GM12878 (cell line): ENCODE measurements at regions not wholly inside any gene's neighbourhood (a gene's known extent, or its start where the extent isn't known, plus 50 kb on each side); places are given as distances from the start of the nearest gene placed in this dataset.

Experiments used
- ATAC-seq: fragments of 200-7000 bp; cut with Tn5 transposase; 3 replicates; pipeline ENCODE4 v1.9.1; 2020; ENCODE audit warnings: mild to moderate bottlenecking, moderate library complexity
- BruUV-seq: library from RNA; stranded (reverse); fragments of 400-500 nt; replicated peaks from 2 replicates; lab custom pipeline; 2021; lab: Mats Ljungman, UMichigan
- CTCF ChIA-PET: fragments of 300-600 bp; sonication (Branson Sonifier 250); formaldehyde crosslinking; extraction: SDS; loops from one replicate; lab custom pipeline; 2021; ENCODE audit warnings: inconsistent platforms; lab: Yijun Ruan, JAX
- POLR2A ChIA-PET: fragments of 350-600 bp; formaldehyde crosslinking; extraction: SDS; loops from one replicate; lab custom pipeline; 2021; ENCODE audit warnings: inconsistent platforms; lab: Charles Lee
- RAD21 ChIA-PET: fragments of 300-600 bp; sonication (Branson Sonifier 250); formaldehyde crosslinking; loops from one replicate; lab custom pipeline; 2023; ENCODE audit warnings: antibody characterized with exemption; ENCODE audit not compliant: unreplicated experiment; lab: Charles Lee
- SMC1A ChIA-PET: fragments of 300-600 bp; sonication (Branson Sonifier 250); formaldehyde crosslinking; loops from one replicate; lab custom pipeline; 2023; ENCODE audit not compliant: unreplicated experiment, uncharacterized antibody; lab: Charles Lee
- DNase-seq: peaks from one replicate; pipeline ENCODE4 v3.0.0-alpha.2; 2011; ENCODE audit warnings: low read depth, low spot score
- FAIRE-seq: peaks from 3 replicates; lab custom pipeline; 2011; peaks lifted over from hg19 to GRCh38; lab: Jason Lieb, UNC
- H2AFZ ChIP-seq: 2 replicates; pipeline ENCODE4 v1.6.0; 2011; ENCODE audit warnings: low read depth, low read length, control low read depth; ENCODE audit not compliant: control insufficient read depth
- H3K27ac ChIP-seq: 2 replicates; pipeline ENCODE4 v1.5.1; 2011; ENCODE audit warnings: control low read depth; ENCODE audit not compliant: control insufficient read depth, insufficient read depth
- H3K27me3 ChIP-seq, 2 experiments: replicated peaks in 1 of 2; 2 replicates each; pipeline versions ENCODE4 v1.6.0 to v1.6.1; 2011; ENCODE audit warnings: low read length in 1 of 2; ENCODE audit not compliant: control insufficient read depth in 2 of 2, insufficient read depth in 2 of 2
- H3K36me3 ChIP-seq, 2 experiments: 2 replicates each; pipeline ENCODE4 v1.5.1; 2011; ENCODE audit warnings: low read length in 1 of 2; ENCODE audit not compliant: control insufficient read depth in 2 of 2, insufficient read depth in 2 of 2
- H3K4me1 ChIP-seq: 2 replicates; pipeline ENCODE4 v1.6.1; 2011; ENCODE audit warnings: mild to moderate bottlenecking, low read length, moderate library complexity, mixed read lengths; ENCODE audit not compliant: control insufficient read depth, insufficient read depth
- H3K4me2 ChIP-seq: 2 replicates; pipeline ENCODE4 v1.6.0; 2011; ENCODE audit warnings: control low read depth; ENCODE audit not compliant: control insufficient read depth, insufficient read depth
- H3K4me3 ChIP-seq: fragments of 200-600 bp; sonication (generic); 2 replicates; pipeline ENCODE4 v1.5.1; 2016
- H3K79me2 ChIP-seq: 2 replicates; pipeline ENCODE4 v1.6.0; 2011; ENCODE audit warnings: low read length; ENCODE audit not compliant: control insufficient read depth, insufficient read depth
- H3K9ac ChIP-seq: 2 replicates; pipeline ENCODE4 v1.8.0; 2011; ENCODE audit warnings: low read length, control low read depth, mixed read lengths; ENCODE audit not compliant: control insufficient read depth, insufficient read depth
- H3K9me3 ChIP-seq: replicated peaks from 3 replicates; pipeline ENCODE4 v1.5.1; 2011; ENCODE audit warnings: mild to moderate bottlenecking, low read length; ENCODE audit not compliant: control insufficient read depth, insufficient read depth
- H4K20me1 ChIP-seq: 2 replicates; pipeline ENCODE4 v1.6.0; 2011; ENCODE audit not compliant: control insufficient read depth, insufficient read depth
- FOXK2 ChIP-seq: fragments of 450-650 bp; IDR thresholded peaks from 2 replicates; pipeline ENCODE4 v1.6.1; 2017; ENCODE audit warnings: mild to moderate bottlenecking, moderate library complexity
- JUND ChIP-seq: IDR thresholded peaks from 2 replicates; pipeline ENCODE4 v1.6.1; 2012; ENCODE audit warnings: low read depth, mild to moderate bottlenecking, low read length, improper control_type of control experiment, moderate library complexity
- POLR2AphosphoS2 ChIP-seq: IDR thresholded peaks from 2 replicates; pipeline ENCODE4 v1.6.1; 2011; ENCODE audit warnings: low read depth, mild to moderate bottlenecking, low read length, improper control_type of control experiment, moderate library complexity
- ZNF217 ChIP-seq: fragments of 450-650 bp; IDR thresholded peaks from 2 replicates; pipeline ENCODE4 v1.6.1; 2017; ENCODE audit warnings: antibody characterized with exemption, mild to moderate bottlenecking
- ZZZ3 ChIP-seq: IDR thresholded peaks from 2 replicates; pipeline ENCODE4 v1.6.1; 2011; ENCODE audit warnings: low read depth; ENCODE audit not compliant: control insufficient read depth, insufficient read length
- whole genome bisulfite sequencing: methylation state at CpG from one replicate; pipeline ENCODE4 v1.1.6; 2016; ENCODE audit warnings: low lambda C conversion rate; ENCODE audit not compliant: insufficient replicate concordance, insufficient coverage; ENCODE audit errors: missing lambda C conversion rate; 5-methylcytosine and 5-hydroxymethylcytosine counted together
- in situ Hi-C: fragments of 300-500 bp; cut with MboI; formaldehyde crosslinking; loops from 9 replicates; pipeline ENCODE4 v1.14.3; 2018; ENCODE audit warnings: mixed read lengths
- intact Hi-C: fragments of 100-400 bp; cut with micrococcal nuclease; formaldehyde crosslinking; loops from one replicate; pipeline ENCODE4 v1.14.2; 2022; ENCODE audit not compliant: unreplicated experiment
- TF ChIP-seq, protein P1 (sequence below): fragments of 450-650 bp; conservative IDR thresholded peaks from 2 replicates; pipeline ENCODE4 v1.6.1; 2017; ENCODE audit warnings: mild to moderate bottlenecking, moderate library complexity
- TF ChIP-seq, protein P2 (sequence below): fragments of 450-650 bp; IDR thresholded peaks from 2 replicates; pipeline ENCODE4 v1.6.1; 2016; ENCODE audit warnings: mild to moderate bottlenecking
- TF ChIP-seq, protein P3 (sequence below): IDR thresholded peaks from 2 replicates; pipeline ENCODE4 v1.6.1; 2012; ENCODE audit warnings: low read length, inconsistent platforms

DNA sequence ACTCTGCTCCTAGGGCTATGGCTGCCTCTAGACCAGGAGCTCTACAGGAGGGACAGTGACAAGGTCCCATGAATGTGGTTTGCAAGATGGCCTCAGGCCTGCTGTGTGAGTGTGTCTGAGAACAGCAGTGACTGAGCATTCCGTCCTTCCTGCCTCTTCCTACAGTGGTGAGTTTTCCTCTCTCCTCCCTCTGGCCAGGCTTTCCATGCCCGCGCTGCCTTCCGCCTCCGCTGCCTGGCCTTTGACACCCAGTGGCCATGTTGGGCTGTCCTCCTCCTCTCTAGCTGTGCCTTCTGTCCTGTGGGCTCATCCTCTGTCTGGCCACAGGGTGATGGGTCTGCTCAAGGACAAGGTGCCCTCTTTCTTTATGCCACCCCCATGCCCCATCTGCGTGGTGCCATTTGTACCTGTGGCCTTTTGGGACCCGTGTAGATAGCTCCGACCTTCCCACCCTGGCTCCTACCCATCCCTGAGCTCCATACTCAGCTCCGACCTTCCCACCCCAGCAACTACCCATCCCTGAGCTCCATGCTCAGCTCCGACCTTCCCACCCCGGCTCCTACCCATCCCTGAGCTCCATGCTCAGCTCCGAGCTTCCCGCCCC is 970.4 kb downstream of the BRD1 start:
- no peaks in the 10 kb centered on the region for H4K20me1 ChIP-seq
- FAIRE-seq (no peak), DNase-seq (no peak), ATAC-seq (no peak)
- in situ Hi-C loops (no loop called here), intact Hi-C loops (no loop called here)
- no peaks in the 10 kb centered on the region for H3K36me3 ChIP-seq
- ChIA-PET RAD21 (no interaction called here), POLR2A (no interaction called here), CTCF (no interaction called here), SMC1A (no interaction called here)
- H3K4me2 ChIP-seq: no peak overlapping the region
- no peak overlapping the region for H3K4me3 ChIP-seq
- no peak overlapping the region for H2AFZ ChIP-seq
- no peak for TF ChIP-seq ZNF217
- TF ChIP-seq ZZZ3: no peak
- no peak for TF ChIP-seq FOXK2
- no peak for TF ChIP-seq JUND
- no peak for TF ChIP-seq POLR2AphosphoS2
- TF ChIP-seq, protein P1, sequence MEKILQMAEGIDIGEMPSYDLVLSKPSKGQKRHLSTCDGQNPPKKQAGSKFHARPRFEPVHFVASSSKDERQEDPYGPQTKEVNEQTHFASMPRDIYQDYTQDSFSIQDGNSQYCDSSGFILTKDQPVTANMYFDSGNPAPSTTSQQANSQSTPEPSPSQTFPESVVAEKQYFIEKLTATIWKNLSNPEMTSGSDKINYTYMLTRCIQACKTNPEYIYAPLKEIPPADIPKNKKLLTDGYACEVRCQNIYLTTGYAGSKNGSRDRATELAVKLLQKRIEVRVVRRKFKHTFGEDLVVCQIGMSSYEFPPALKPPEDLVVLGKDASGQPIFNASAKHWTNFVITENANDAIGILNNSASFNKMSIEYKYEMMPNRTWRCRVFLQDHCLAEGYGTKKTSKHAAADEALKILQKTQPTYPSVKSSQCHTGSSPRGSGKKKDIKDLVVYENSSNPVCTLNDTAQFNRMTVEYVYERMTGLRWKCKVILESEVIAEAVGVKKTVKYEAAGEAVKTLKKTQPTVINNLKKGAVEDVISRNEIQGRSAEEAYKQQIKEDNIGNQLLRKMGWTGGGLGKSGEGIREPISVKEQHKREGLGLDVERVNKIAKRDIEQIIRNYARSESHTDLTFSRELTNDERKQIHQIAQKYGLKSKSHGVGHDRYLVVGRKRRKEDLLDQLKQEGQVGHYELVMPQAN: no peak
- TF ChIP-seq, protein P2, sequence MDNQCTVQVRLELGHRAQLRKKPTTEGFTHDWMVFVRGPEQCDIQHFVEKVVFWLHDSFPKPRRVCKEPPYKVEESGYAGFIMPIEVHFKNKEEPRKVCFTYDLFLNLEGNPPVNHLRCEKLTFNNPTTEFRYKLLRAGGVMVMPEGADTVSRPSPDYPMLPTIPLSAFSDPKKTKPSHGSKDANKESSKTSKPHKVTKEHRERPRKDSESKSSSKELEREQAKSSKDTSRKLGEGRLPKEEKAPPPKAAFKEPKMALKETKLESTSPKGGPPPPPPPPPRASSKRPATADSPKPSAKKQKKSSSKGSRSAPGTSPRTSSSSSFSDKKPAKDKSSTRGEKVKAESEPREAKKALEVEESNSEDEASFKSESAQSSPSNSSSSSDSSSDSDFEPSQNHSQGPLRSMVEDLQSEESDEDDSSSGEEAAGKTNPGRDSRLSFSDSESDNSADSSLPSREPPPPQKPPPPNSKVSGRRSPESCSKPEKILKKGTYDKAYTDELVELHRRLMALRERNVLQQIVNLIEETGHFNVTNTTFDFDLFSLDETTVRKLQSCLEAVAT: no peak
- TF ChIP-seq, protein P3, sequence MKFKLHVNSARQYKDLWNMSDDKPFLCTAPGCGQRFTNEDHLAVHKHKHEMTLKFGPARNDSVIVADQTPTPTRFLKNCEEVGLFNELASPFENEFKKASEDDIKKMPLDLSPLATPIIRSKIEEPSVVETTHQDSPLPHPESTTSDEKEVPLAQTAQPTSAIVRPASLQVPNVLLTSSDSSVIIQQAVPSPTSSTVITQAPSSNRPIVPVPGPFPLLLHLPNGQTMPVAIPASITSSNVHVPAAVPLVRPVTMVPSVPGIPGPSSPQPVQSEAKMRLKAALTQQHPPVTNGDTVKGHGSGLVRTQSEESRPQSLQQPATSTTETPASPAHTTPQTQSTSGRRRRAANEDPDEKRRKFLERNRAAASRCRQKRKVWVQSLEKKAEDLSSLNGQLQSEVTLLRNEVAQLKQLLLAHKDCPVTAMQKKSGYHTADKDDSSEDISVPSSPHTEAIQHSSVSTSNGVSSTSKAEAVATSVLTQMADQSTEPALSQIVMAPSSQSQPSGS: no peak
- H3K9ac ChIP-seq: no peak overlapping the region
- H3K27ac ChIP-seq: no peak overlapping the region
- H3K27me3 ChIP-seq: no peaks in the 10 kb centered on the region
- no peaks in the 10 kb centered on the region for H3K79me2 ChIP-seq
- H3K4me1 ChIP-seq: no peaks in the 10 kb centered on the region
- WGBS: 46% methylated on average over 6 of the region's 13 CpGs
- no TSS peak for BruUV-seq
- no peaks in the 10 kb centered on the region; the same call in 2 of the 3 replicates for H3K9me3 ChIP-seq
